ENCODE measurements at regions not wholly inside any gene's neighbourhood (a gene's known extent, or its start where the extent isn't known, plus 50 kb on each side); places are given as distances from the start of the nearest gene placed in this dataset.

DNA sequence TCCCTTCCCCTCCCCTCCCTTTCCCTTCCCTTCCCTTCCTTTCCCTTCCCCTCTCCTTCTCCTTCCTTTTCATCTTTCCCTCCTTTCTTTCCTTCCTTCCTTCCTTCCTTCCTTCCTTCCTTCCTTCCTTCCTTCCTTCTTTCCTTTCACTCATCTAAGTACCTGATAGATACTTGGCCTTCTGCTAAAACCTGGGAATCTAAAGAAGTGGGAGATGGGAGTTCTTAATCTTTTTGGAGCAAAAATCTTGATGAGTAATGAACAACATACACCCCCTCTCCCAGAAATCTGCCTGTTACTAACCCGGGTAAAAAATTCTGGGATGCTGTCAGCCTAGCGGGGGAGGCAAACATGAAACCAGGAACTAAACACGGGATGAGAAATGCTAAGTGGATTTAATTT, 100.7 kb downstream of the VEGFA start:
- no peak overlapping the region for H3K4me3 ChIP-seq (ENCODE audit: insufficient read depth, low read length, poor library complexity, severe bottlenecking)
- no peak overlapping the region for H2AFZ ChIP-seq (ENCODE audit: low read depth, low read length, severe bottlenecking)
- no peak overlapping the region for H3K4me2 ChIP-seq (ENCODE audit: low read depth, low read length, poor library complexity, severe bottlenecking)
- 0 out of 2 replicates have a peak, but pooled peaks cover 4% of the 10 kb centered on the region for H3K27me3 ChIP-seq (ENCODE audit: low read length)
- no peaks in the 10 kb centered on the region for H3K36me3 ChIP-seq (ENCODE audit: low read length)
- no peaks in the 10 kb centered on the region for H3K9me3 ChIP-seq (ENCODE audit: insufficient read depth, low read length)
- no peaks in the 10 kb centered on the region for H3F3A ChIP-seq (ENCODE audit: insufficient read depth)
- no peaks in the 10 kb centered on the region for H3K9me2 ChIP-seq (replicated peaks; ENCODE audit: insufficient read depth, low read length)
- TF ChIP-seq EZH2phosphoT487 (conservative IDR thresholded peaks at IDR 0.05; ENCODE audit: low read length), result no peak
- TF ChIP-seq, protein P1, sequence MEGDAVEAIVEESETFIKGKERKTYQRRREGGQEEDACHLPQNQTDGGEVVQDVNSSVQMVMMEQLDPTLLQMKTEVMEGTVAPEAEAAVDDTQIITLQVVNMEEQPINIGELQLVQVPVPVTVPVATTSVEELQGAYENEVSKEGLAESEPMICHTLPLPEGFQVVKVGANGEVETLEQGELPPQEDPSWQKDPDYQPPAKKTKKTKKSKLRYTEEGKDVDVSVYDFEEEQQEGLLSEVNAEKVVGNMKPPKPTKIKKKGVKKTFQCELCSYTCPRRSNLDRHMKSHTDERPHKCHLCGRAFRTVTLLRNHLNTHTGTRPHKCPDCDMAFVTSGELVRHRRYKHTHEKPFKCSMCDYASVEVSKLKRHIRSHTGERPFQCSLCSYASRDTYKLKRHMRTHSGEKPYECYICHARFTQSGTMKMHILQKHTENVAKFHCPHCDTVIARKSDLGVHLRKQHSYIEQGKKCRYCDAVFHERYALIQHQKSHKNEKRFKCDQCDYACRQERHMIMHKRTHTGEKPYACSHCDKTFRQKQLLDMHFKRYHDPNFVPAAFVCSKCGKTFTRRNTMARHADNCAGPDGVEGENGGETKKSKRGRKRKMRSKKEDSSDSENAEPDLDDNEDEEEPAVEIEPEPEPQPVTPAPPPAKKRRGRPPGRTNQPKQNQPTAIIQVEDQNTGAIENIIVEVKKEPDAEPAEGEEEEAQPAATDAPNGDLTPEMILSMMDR (IDR thresholded peaks at IDR 0.05; ENCODE audit: insufficient read depth, low read length, poor library complexity, severe bottlenecking), result no peak
- H4K20me1 ChIP-seq (ENCODE audit: low read depth, low read length), result no peaks in the 10 kb centered on the region
- H3K9ac ChIP-seq (ENCODE audit: low read length), result no peak overlapping the region
- no peaks in the 10 kb centered on the region for H3K79me2 ChIP-seq (ENCODE audit: insufficient read depth, low read length)
- H3K27ac ChIP-seq (ENCODE audit: low read depth, low read length), result no peak overlapping the region

DNA sequence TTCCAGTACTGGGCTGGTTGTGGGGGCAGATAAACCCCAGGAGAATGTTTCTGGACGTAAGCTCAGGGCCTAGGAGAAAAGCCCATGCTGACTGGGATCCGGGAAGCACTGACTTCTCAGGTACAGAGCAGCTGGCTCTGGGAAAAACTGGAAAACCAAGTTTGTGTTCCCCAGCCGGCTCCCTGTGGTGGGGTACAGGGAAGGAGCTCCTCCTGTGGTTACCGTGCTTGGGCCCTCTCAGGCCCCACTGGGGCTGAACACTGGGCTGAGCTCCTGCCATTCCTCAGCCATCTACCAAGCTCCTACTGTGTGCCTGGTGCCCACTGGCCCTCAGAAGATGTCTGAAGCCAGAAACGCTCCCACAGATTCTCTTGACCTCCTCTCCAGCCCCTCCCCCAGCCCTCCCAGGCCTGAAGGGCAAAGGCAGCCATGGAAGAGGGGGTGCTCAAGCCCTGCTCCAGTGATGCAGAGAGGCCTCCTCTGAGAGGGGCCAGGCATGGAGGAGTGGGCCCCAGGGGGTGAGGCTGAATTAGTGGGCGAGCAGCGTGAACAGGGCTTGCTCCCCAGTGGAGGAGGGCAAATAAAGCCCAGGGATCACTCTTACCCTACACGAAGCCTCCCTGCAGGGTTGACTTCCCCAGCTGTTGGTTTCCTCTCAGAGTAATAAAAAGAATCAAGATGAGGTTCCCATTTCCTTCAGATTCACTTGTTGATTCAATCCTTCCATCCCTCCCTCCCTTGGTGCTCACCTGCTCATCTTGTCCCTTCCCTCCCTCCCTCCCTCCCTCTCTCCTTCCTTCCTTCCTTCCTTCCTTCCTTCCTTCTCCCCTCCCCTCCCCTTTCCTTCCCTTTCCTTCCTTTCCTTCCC, 100.0 kb downstream of the VEGFA start:
- no peaks in the 10 kb centered on the region for H3K36me3 ChIP-seq (ENCODE audit: low read length)
- no peak overlapping the region for H3K4me3 ChIP-seq (ENCODE audit: insufficient read depth, low read length, poor library complexity, severe bottlenecking)
- H3K27me3 ChIP-seq (ENCODE audit: low read length), result 0 out of 2 replicates have a peak, but pooled peaks cover 4% of the 10 kb centered on the region
- H4K20me1 ChIP-seq (ENCODE audit: low read depth, low read length), result no peaks in the 10 kb centered on the region
- no peaks in the 10 kb centered on the region for H3K9me2 ChIP-seq (replicated peaks; ENCODE audit: insufficient read depth, low read length)
- TF ChIP-seq, protein P1 (IDR thresholded peaks at IDR 0.05; ENCODE audit: insufficient read depth, low read length, poor library complexity, severe bottlenecking), result no peak
- no peak for TF ChIP-seq EZH2phosphoT487 (conservative IDR thresholded peaks at IDR 0.05; ENCODE audit: low read length)
- H3K79me2 ChIP-seq (ENCODE audit: insufficient read depth, low read length), result no peaks in the 10 kb centered on the region
- no peak overlapping the region for H3K27ac ChIP-seq (ENCODE audit: low read depth, low read length)
- H2AFZ ChIP-seq (ENCODE audit: low read depth, low read length, severe bottlenecking), result no peak overlapping the region
- H3F3A ChIP-seq (ENCODE audit: insufficient read depth), result no peaks in the 10 kb centered on the region
- H3K4me2 ChIP-seq (ENCODE audit: low read depth, low read length, poor library complexity, severe bottlenecking), result no peak overlapping the region
- H3K9me3 ChIP-seq (ENCODE audit: insufficient read depth, low read length), result no peaks in the 10 kb centered on the region
- no peak overlapping the region for H3K9ac ChIP-seq (ENCODE audit: low read length)

- H3K9ac ChIP-seq (ENCODE audit: low read length), result no peak overlapping the region
- H3K27me3 ChIP-seq (ENCODE audit: low read length), result 0 out of 2 replicates have a peak, but pooled peaks cover 4% of the 10 kb centered on the region
- no peaks in the 10 kb centered on the region for H3F3A ChIP-seq (ENCODE audit: insufficient read depth)
These were observed 99.2 kb downstream of the VEGFA start for GRCh38 chr6:43869079-43869710.

More at GRCh38 chr6:43869079-43869710, 99.2 kb downstream of the VEGFA start:
- Histone ChIP-seq H3K4me2 (ENCODE audit: low read depth, low read length, poor library complexity, severe bottlenecking) (no peak overlapping the region), H3K9me3 (ENCODE audit: insufficient read depth, low read length) (no peaks in the 10 kb centered on the region), H3K79me2 (ENCODE audit: insufficient read depth, low read length) (no peaks in the 10 kb centered on the region), H4K20me1 (ENCODE audit: low read depth, low read length) (no peaks in the 10 kb centered on the region), H3K9me2 (replicated peaks; ENCODE audit: insufficient read depth, low read length) (no peaks in the 10 kb centered on the region), H3K4me3 (ENCODE audit: insufficient read depth, low read length, poor library complexity, severe bottlenecking) (no peak overlapping the region), H3K27ac (ENCODE audit: low read depth, low read length) (no peak overlapping the region), H3K36me3 (ENCODE audit: low read length) (no peaks in the 10 kb centered on the region), H2AFZ (ENCODE audit: low read depth, low read length, severe bottlenecking) (no peak overlapping the region)
- TF ChIP-seq EZH2phosphoT487 (conservative IDR thresholded peaks at IDR 0.05; ENCODE audit: low read length), result no peak
- TF ChIP-seq, protein P1 (IDR thresholded peaks at IDR 0.05; ENCODE audit: insufficient read depth, low read length, poor library complexity, severe bottlenecking), result no peak

Measured in SU-DHL-6 (cell line).